ENCODE measurements at regions not wholly inside any gene's neighbourhood (a gene's known extent, or its start where the extent isn't known, plus 50 kb on each side); places are given as distances from the start of the nearest gene placed in this dataset.
"Not testable (repeated sequence)": the region's sequence is repeated elsewhere in the genome, so short reads cannot be mapped to it uniquely, and the experiment has no call there.

DNA sequence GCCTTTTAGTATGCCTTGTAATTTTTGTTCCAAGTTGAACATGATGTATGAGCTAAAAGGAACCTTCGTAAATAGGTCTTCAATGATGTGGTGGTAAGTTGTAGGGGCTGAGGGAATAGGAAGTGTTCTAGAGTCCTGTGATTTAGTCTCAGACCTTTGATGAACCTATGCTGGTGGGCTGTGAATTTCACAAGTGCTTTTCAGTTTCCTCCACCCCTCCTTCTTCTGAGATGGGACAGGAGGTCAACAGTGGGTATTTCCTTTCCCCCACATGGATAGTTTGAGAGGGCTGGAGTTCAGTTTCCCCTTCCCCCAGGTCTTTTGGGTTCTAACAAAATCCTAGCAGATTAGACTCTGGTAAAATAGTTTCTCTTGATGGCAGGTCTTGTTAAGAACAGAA is 121.0 kb upstream of the ATXN1 start:
- Mint-ChIP-seq H3K4me1 (ENCODE audit: unreplicated experiment) (no peaks in the 10 kb centered on the region), H3K4me3 (no peak overlapping the region), H3K36me3 (no peaks in the 10 kb centered on the region), H3K9me3 (peaks cover 3% of the 10 kb centered on the region), H3K27ac (no peak overlapping the region), H3K27me3 (no peaks in the 10 kb centered on the region)
- no peak for DNase-seq (ENCODE audit: extremely low spot score, unreplicated experiment)
- TF ChIP-seq, protein P1, sequence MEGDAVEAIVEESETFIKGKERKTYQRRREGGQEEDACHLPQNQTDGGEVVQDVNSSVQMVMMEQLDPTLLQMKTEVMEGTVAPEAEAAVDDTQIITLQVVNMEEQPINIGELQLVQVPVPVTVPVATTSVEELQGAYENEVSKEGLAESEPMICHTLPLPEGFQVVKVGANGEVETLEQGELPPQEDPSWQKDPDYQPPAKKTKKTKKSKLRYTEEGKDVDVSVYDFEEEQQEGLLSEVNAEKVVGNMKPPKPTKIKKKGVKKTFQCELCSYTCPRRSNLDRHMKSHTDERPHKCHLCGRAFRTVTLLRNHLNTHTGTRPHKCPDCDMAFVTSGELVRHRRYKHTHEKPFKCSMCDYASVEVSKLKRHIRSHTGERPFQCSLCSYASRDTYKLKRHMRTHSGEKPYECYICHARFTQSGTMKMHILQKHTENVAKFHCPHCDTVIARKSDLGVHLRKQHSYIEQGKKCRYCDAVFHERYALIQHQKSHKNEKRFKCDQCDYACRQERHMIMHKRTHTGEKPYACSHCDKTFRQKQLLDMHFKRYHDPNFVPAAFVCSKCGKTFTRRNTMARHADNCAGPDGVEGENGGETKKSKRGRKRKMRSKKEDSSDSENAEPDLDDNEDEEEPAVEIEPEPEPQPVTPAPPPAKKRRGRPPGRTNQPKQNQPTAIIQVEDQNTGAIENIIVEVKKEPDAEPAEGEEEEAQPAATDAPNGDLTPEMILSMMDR (conservative IDR thresholded peaks at IDR 0.05): no peak

DNA sequence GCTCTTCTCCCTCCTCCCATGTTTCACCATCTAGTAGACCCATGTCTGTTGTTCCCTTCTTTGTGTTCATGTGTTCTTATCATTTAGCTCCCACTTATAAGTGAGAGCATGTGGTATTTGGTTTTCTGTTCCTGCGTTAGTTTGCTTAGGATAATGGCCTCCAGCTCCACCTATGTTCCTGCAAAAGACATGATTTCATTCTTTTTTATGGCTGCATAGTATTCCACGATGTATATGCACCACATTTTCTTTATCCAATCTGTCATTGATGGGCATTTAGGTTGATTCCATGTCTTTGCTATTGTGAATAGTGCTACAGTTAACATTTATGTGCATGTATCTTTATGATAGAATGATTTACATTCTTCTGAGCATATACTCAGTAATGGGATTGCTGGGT is 115.6 kb upstream of the ATXN1 start:
- H3K27me3 Mint-ChIP-seq; H3K9me3 Mint-ChIP-seq; H3K36me3 Mint-ChIP-seq; H3K4me3 Mint-ChIP-seq; DNase-seq (ENCODE audit: extremely low spot score, unreplicated experiment); H3K27ac Mint-ChIP-seq: not testable (repeated sequence)
- peaks cover 14% of the 10 kb centered on the region for H3K4me1 Mint-ChIP-seq (ENCODE audit: unreplicated experiment)

DNA sequence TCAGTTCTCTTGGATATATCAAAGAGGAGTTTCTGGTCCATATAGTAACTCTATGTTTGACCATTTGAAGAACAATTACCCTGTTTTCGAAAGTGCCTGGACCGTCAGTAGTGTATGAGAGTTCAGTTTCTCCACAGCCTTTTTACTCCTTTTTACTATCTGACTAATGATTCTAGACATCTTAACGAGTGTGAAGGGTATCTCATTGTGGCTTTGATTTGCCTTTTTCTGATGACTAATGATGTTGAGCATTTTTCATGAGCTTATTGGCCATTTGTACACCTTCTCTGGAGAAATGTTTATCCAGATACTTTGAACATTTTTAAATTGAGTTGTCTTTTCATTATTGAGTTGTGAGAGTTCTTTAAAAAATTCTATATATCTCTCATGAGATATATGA is 114.9 kb upstream of the ATXN1 start:
- Mint-ChIP-seq H3K27me3 (peaks cover 7% of the 10 kb centered on the region), H3K27ac (no peak overlapping the region), H3K4me1 (ENCODE audit: unreplicated experiment) (peaks cover 14% of the 10 kb centered on the region), H3K9me3 (peaks cover 3% of the 10 kb centered on the region), H3K4me3 (no peak overlapping the region), H3K36me3 (no peaks in the 10 kb centered on the region)
- DNase-seq (ENCODE audit: extremely low spot score, unreplicated experiment): no peak
- TF ChIP-seq, protein P1 (conservative IDR thresholded peaks at IDR 0.05): no peak

DNA sequence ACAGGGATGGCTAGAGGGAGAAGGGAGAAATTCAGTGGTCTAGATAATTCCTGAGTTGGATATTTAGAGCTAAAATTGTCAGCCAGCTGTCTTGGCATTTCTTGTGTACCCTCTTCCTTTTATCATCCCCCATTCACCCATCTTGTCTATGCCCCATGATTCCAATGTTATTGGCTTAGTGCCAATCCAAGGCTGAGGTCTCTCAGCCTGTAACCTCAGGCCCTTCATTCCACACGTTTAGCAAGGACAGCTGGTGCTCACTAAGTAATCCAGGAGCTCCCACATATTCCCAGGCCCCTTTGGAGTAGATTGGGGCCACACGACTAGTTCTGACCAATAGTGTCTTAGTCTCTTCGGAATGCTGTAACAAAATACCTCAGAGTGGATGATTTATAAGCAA is 112.4 kb upstream of the ATXN1 start:
- H3K27ac Mint-ChIP-seq: no peak overlapping the region
- TF ChIP-seq, protein P1 (conservative IDR thresholded peaks at IDR 0.05): no peak
- peaks cover 3% of the 10 kb centered on the region for H3K9me3 Mint-ChIP-seq
- DNase-seq (ENCODE audit: extremely low spot score, unreplicated experiment): no peak
- peaks cover 7% of the 10 kb centered on the region for H3K27me3 Mint-ChIP-seq
- no peaks in the 10 kb centered on the region for H3K36me3 Mint-ChIP-seq
- peaks cover 19% of the 10 kb centered on the region for H3K4me1 Mint-ChIP-seq (ENCODE audit: unreplicated experiment)
- H3K4me3 Mint-ChIP-seq: no peak overlapping the region

DNA sequence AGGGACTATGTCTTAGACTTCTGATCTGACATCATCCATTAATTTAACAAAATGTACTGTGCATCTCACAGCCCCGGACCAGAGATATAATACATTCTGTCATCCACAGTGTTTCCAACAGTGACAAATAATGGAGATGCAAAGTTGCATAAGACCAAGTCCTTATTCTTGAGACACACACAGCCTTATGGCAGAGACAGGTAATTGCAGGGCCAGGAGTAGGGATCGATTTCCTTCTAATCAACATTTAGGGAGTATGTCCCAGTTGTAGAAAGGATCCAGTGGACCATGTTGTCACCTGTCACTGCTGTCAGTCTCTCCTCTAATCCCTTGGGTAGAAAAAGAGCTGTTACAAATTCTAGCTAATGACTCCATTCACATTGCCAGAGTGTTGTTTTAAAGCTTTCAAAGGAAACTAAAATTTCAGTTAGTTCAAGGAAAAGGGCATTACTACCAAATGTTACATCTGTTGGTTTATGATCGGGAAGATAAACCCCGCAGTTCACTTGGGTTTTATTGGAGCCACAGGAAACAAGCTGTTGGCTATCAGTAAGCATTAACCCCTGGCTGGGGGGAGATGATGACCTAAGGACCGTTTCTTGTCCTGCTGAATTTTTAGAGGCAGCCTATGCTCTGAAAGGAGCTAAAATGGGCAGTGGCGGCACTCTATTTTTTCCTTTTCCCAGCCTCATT is 111.4 kb upstream of the ATXN1 start:
- Mint-ChIP-seq H3K4me1 (ENCODE audit: unreplicated experiment) (peaks cover 26% of the 10 kb centered on the region), H3K27me3 (peaks cover 10% of the 10 kb centered on the region), H3K36me3 (no peaks in the 10 kb centered on the region), H3K4me3 (no peak overlapping the region), H3K27ac (no peak overlapping the region), H3K9me3 (no peaks in the 10 kb centered on the region)
- DNase-seq (ENCODE audit: extremely low spot score, unreplicated experiment): no peak
- TF ChIP-seq, protein P1 (conservative IDR thresholded peaks at IDR 0.05): peak; percentile 26

DNA sequence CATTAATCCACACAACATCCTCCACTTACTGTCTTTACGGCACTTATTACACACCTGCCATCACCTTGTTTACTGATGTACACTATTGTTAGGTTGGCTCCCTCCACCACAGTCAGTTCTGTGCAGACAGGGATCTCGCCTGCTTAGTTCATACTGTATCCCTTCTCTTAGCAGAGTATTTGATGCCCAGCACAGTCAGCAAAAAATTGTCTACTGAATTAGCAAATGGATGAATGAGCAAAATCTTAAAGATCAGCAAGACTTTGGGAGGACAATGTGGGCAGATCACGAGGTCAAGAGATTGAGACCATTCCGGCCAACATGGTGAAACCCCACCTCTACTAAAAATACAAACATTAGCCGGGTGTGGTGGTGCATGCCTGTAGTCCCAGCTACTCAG is 109.8 kb upstream of the ATXN1 start:
- no peaks in the 10 kb centered on the region for H3K9me3 Mint-ChIP-seq
- no peak overlapping the region for H3K4me3 Mint-ChIP-seq
- TF ChIP-seq, protein P1 (conservative IDR thresholded peaks at IDR 0.05): no peak

More for the DNA sequence above, 109.8 kb upstream of the ATXN1 start:
- no peak for DNase-seq (ENCODE audit: extremely low spot score, unreplicated experiment)
- Mint-ChIP-seq H3K27me3 (peaks cover 10% of the 10 kb centered on the region), H3K36me3 (no peaks in the 10 kb centered on the region), H3K4me1 (ENCODE audit: unreplicated experiment) (peaks cover 26% of the 10 kb centered on the region), H3K27ac (no peak overlapping the region)

Measured in type B pancreatic cell (in vitro differentiated cells).